ENCODE measurements at regions not wholly inside any gene's neighbourhood (a gene's known extent, or its start where the extent isn't known, plus 50 kb on each side); places are given as distances from the start of the nearest gene placed in this dataset.

- DNase-seq (ENCODE audit: low read depth): peak; percentile 83
Measured at GRCh38 chr16:73172241-73172972, 124.5 kb upstream of the ZFHX3 start.

- no peak for DNase-seq (ENCODE audit: low read depth)
Measured at GRCh38 chr16:73171901-73172240, 123.9 kb upstream of the ZFHX3 start.

- DNase-seq (ENCODE audit: low read depth): no peak
Measured at GRCh38 chr16:73171380-73171779, 123.5 kb upstream of the ZFHX3 start.

- DNase-seq (ENCODE audit: low read depth): no peak
Measured at GRCh38 chr16:73170612-73171038, 122.7 kb upstream of the ZFHX3 start.

GRCh38 chr16:73166947-73167550 lies 119.1 kb upstream of the ZFHX3 start:
- DNase-seq (ENCODE audit: low read depth): no peak

- DNase-seq (ENCODE audit: low read depth): peak; percentile 19
Measured at GRCh38 chr16:73166441-73166851, 118.5 kb upstream of the ZFHX3 start.

GRCh38 chr16:73163238-73163815 lies 115.4 kb upstream of the ZFHX3 start:
- DNase-seq (ENCODE audit: low read depth): no peak

GRCh38 chr16:73161977-73162376 lies 114.0 kb upstream of the ZFHX3 start:
- DNase-seq (ENCODE audit: low read depth): no peak

GRCh38 chr16:73159296-73159695 lies 111.4 kb upstream of the ZFHX3 start:
- DNase-seq (ENCODE audit: low read depth): no peak

GRCh38 chr16:73157861-73158260 lies 109.9 kb upstream of the ZFHX3 start:
- no peak for DNase-seq (ENCODE audit: low read depth)

- no peak for DNase-seq (ENCODE audit: low read depth)
Measured at GRCh38 chr16:73154063-73154870, 106.3 kb upstream of the ZFHX3 start.

- DNase-seq (ENCODE audit: low read depth): peak; percentile 82
Measured at GRCh38 chr16:73152386-73153125, 104.6 kb upstream of the ZFHX3 start.

GRCh38 chr16:73151941-73152340 lies 104.0 kb upstream of the ZFHX3 start:
- DNase-seq (ENCODE audit: low read depth): no peak

- no peak for DNase-seq (ENCODE audit: low read depth)
Measured at GRCh38 chr16:73151225-73151624, 103.3 kb upstream of the ZFHX3 start.

- no peak for DNase-seq (ENCODE audit: low read depth)
Measured at GRCh38 chr16:73150786-73151185, 102.9 kb upstream of the ZFHX3 start.

GRCh38 chr16:73149334-73149733 lies 101.4 kb upstream of the ZFHX3 start:
- DNase-seq (ENCODE audit: low read depth): no peak

GRCh38 chr16:73147958-73148357 lies 100.0 kb upstream of the ZFHX3 start:
- no peak for DNase-seq (ENCODE audit: low read depth)

- no peak for DNase-seq (ENCODE audit: low read depth)
Measured at GRCh38 chr16:73145166-73145880, 97.4 kb upstream of the ZFHX3 start.

GRCh38 chr16:73143576-73144422 lies 95.9 kb upstream of the ZFHX3 start:
- DNase-seq (ENCODE audit: low read depth): peak; percentile 9

GRCh38 chr16:73143002-73143401 lies 95.1 kb upstream of the ZFHX3 start:
- DNase-seq (ENCODE audit: low read depth): no peak
